Liver (tissue), 3 donors: ENCODE measurements at regions not wholly inside any gene's neighbourhood (a gene's known extent, or its start where the extent isn't known, plus 50 kb on each side); places are given as distances from the start of the nearest gene placed in this dataset.

ENCODE experiments used
- GABPA ChIP-seq, 2 donors: IDR thresholded peaks in 1 of 2; conservative IDR thresholded peaks in 1 of 2; 2 replicates each; pipeline ENCODE4 v1.6.1; 2016; ENCODE audit warnings: antibody characterized with exemption in 2 of 2, mild to moderate bottlenecking in 1 of 2, moderate library complexity in 1 of 2
- RAD21 ChIP-seq, 2 donors: IDR thresholded peaks; 2 replicates each; pipeline ENCODE4 v1.6.1; 2016; ENCODE audit warnings: antibody characterized with exemption in 2 of 2, mild to moderate bottlenecking in 2 of 2
- TAF1 ChIP-seq: conservative IDR thresholded peaks from 2 replicates; pipeline ENCODE4 v1.6.1; 2016; ENCODE audit warnings: antibody characterized with exemption, mild to moderate bottlenecking
- TF ChIP-seq, protein P1 (sequence below): fragments of 150-350 bp; IDR thresholded peaks from 2 replicates; pipeline ENCODE4 v1.5.1; 2017; ENCODE audit warnings: improper control_type of control experiment, low read depth, low read length; ENCODE audit not compliant: missing input control
- TF ChIP-seq, protein P2 (sequence below): IDR thresholded peaks from 2 replicates; pipeline ENCODE4 v1.6.1; 2016; ENCODE audit warnings: antibody characterized with exemption
- TF ChIP-seq, protein P3 (sequence below): IDR thresholded peaks from 2 replicates; pipeline ENCODE4 v1.6.1; 2016; ENCODE audit warnings: antibody characterized with exemption, mild to moderate bottlenecking
- donor health status: healthy.
- donor health status: healthy.

DNA sequence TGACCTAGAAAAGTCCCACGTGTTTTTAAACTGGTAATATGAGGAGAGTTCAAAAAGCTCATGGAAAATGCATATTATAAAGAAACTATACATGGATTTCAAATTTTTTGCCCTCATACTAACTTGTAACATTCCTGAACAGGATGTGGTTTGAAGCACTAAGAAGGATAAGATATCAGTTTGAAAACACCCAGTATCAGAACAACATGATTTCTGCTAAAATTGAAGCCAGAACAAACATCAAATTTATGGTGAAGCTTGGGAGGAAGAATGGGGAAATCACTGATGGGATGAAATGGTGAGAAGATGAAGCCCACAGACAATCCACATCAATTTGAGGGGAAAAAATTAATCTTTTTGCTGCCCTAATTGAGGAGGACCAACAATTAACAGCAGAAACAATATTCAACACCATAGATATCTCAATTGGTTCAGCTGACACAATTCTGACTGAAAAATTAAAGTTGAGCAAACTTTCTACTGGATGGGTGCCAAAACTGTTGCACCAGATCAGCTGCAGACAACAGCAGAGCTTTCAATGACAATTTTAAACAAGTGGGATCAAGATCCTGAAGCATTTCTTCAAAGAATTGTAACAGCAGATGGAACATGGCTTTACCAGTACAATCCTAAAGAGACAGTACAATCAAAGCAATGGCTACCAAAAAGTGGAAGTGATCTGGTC is 113.2 kb upstream of the SNX2 start:
- TF ChIP-seq GABPA (IDR thresholded peaks at IDR 0.05 in 1 of 2, conservative IDR thresholded peaks at IDR 0.05 in 1 of 2) (no peak), RAD21 (IDR thresholded peaks at IDR 0.05) (no peak), TAF1 (no peak)
- TF ChIP-seq, protein P1, sequence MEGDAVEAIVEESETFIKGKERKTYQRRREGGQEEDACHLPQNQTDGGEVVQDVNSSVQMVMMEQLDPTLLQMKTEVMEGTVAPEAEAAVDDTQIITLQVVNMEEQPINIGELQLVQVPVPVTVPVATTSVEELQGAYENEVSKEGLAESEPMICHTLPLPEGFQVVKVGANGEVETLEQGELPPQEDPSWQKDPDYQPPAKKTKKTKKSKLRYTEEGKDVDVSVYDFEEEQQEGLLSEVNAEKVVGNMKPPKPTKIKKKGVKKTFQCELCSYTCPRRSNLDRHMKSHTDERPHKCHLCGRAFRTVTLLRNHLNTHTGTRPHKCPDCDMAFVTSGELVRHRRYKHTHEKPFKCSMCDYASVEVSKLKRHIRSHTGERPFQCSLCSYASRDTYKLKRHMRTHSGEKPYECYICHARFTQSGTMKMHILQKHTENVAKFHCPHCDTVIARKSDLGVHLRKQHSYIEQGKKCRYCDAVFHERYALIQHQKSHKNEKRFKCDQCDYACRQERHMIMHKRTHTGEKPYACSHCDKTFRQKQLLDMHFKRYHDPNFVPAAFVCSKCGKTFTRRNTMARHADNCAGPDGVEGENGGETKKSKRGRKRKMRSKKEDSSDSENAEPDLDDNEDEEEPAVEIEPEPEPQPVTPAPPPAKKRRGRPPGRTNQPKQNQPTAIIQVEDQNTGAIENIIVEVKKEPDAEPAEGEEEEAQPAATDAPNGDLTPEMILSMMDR, result no peak
- TF ChIP-seq, protein P2, sequence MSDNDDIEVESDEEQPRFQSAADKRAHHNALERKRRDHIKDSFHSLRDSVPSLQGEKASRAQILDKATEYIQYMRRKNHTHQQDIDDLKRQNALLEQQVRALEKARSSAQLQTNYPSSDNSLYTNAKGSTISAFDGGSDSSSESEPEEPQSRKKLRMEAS, result no peak
- TF ChIP-seq, protein P3, sequence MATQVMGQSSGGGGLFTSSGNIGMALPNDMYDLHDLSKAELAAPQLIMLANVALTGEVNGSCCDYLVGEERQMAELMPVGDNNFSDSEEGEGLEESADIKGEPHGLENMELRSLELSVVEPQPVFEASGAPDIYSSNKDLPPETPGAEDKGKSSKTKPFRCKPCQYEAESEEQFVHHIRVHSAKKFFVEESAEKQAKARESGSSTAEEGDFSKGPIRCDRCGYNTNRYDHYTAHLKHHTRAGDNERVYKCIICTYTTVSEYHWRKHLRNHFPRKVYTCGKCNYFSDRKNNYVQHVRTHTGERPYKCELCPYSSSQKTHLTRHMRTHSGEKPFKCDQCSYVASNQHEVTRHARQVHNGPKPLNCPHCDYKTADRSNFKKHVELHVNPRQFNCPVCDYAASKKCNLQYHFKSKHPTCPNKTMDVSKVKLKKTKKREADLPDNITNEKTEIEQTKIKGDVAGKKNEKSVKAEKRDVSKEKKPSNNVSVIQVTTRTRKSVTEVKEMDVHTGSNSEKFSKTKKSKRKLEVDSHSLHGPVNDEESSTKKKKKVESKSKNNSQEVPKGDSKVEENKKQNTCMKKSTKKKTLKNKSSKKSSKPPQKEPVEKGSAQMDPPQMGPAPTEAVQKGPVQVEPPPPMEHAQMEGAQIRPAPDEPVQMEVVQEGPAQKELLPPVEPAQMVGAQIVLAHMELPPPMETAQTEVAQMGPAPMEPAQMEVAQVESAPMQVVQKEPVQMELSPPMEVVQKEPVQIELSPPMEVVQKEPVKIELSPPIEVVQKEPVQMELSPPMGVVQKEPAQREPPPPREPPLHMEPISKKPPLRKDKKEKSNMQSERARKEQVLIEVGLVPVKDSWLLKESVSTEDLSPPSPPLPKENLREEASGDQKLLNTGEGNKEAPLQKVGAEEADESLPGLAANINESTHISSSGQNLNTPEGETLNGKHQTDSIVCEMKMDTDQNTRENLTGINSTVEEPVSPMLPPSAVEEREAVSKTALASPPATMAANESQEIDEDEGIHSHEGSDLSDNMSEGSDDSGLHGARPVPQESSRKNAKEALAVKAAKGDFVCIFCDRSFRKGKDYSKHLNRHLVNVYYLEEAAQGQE, result no peak
